OCI-LY3 (cell line): ENCODE measurements at regions not wholly inside any gene's neighbourhood (a gene's known extent, or its start where the extent isn't known, plus 50 kb on each side); places are given as distances from the start of the nearest gene placed in this dataset.

Experiments
- H2AFZ ChIP-seq: fragments of 200-600, 300-600 bp; shearing (Covaris generic); 2 replicates; pipeline ENCODE4 v1.6.0; 2014; ENCODE audit warnings: antibody characterized with exemption, low read depth, low read length
- H3K27ac ChIP-seq: fragments of 200-600, 300-600 bp; sonication (generic); 2 replicates; pipeline ENCODE4 v1.5.1; 2014; ENCODE audit warnings: mild to moderate bottlenecking, low read length, moderate library complexity, mixed read lengths
- H3K27me3 ChIP-seq: fragments of 200-600, 300-600 bp; sonication (generic); 2 replicates; pipeline ENCODE4 v1.6.1; 2014; ENCODE audit warnings: low read depth, low read length, mixed read lengths
- H3K36me3 ChIP-seq: fragments of 200-600, 300-600 bp; sonication (generic); replicated peaks from 2 replicates; pipeline ENCODE3; 2014; ENCODE audit warnings: low read depth, low read length, mixed read lengths
- H3K4me1 ChIP-seq: fragments of 300-600, 200-600 bp; sonication (generic); 2 replicates; pipeline ENCODE4 v1.6.1; 2014; ENCODE audit warnings: low read length, mixed read lengths
- H3K4me2 ChIP-seq: fragments of 200-600, 300-600 bp; sonication (generic); 2 replicates; pipeline ENCODE4 v1.6.1; 2014; ENCODE audit warnings: low read length, mixed read lengths
- H3K4me3 ChIP-seq: fragments of 300-600, 200-600 bp; sonication (generic); 2 replicates; pipeline ENCODE4 v1.5.1; 2014; ENCODE audit warnings: antibody characterized with exemption, mild to moderate bottlenecking, low read length, moderate library complexity
- H3K79me2 ChIP-seq: fragments of 300-600, 200-600 bp; shearing (Covaris generic); 2 replicates; pipeline ENCODE4 v1.6.1; 2014; ENCODE audit warnings: mild to moderate bottlenecking, low read length, mixed read lengths
- H3K9ac ChIP-seq: fragments of 300-600, 200-600 bp; shearing (Covaris generic); 2 replicates; pipeline ENCODE4 v1.6.0; 2014; ENCODE audit warnings: mild to moderate bottlenecking, low read length, moderate library complexity
- H3K9me3 ChIP-seq: fragments of 200-600, 300-600 bp; shearing (Covaris generic); 2 replicates; pipeline ENCODE4 v1.6.1; 2014; ENCODE audit warnings: low read length, mixed read lengths; ENCODE audit not compliant: insufficient read depth
- H4K20me1 ChIP-seq: fragments of 200-600, 300-600 bp; sonication (generic); 2 replicates; pipeline ENCODE4 v1.6.1; 2016; ENCODE audit warnings: low read length, mixed read lengths; ENCODE audit not compliant: insufficient read depth
- EZH2phosphoT487 ChIP-seq: fragments of 200-600 bp; shearing (Covaris generic); IDR thresholded peaks from 2 replicates; pipeline ENCODE4 v1.6.1; 2018; ENCODE audit warnings: antibody characterized with exemption, mixed run types, low read depth
- TF ChIP-seq, protein P1 (sequence below): fragments of 200-600, 300-600 bp; sonication (generic); IDR thresholded peaks from 2 replicates; pipeline ENCODE4 v1.5.1; 2014; ENCODE audit warnings: antibody characterized with exemption, low read length, low read depth

GRCh38 chr7:376306-377079 is 86.5 kb downstream of the FOXL3 start:
- H3K27ac ChIP-seq, result no peak overlapping the region
- H3K4me1 ChIP-seq, result peaks cover 2% of the 10 kb centered on the region
- TF ChIP-seq, protein P1, sequence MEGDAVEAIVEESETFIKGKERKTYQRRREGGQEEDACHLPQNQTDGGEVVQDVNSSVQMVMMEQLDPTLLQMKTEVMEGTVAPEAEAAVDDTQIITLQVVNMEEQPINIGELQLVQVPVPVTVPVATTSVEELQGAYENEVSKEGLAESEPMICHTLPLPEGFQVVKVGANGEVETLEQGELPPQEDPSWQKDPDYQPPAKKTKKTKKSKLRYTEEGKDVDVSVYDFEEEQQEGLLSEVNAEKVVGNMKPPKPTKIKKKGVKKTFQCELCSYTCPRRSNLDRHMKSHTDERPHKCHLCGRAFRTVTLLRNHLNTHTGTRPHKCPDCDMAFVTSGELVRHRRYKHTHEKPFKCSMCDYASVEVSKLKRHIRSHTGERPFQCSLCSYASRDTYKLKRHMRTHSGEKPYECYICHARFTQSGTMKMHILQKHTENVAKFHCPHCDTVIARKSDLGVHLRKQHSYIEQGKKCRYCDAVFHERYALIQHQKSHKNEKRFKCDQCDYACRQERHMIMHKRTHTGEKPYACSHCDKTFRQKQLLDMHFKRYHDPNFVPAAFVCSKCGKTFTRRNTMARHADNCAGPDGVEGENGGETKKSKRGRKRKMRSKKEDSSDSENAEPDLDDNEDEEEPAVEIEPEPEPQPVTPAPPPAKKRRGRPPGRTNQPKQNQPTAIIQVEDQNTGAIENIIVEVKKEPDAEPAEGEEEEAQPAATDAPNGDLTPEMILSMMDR, result no peak
- TF ChIP-seq EZH2phosphoT487, result no peak
- H3K4me2 ChIP-seq, result no peak overlapping the region
- H3K4me3 ChIP-seq, result no peak overlapping the region
- H3K79me2 ChIP-seq, result no peaks in the 10 kb centered on the region
- no peaks in the 10 kb centered on the region for H4K20me1 ChIP-seq
- no peaks in the 10 kb centered on the region for H3K27me3 ChIP-seq
- no peaks in the 10 kb centered on the region for H3K9me3 ChIP-seq
- H3K36me3 ChIP-seq, result no peaks in the 10 kb centered on the region
- no peak overlapping the region for H3K9ac ChIP-seq
- no peak overlapping the region for H2AFZ ChIP-seq

- Histone ChIP-seq H2AFZ (no peak overlapping the region), H4K20me1 (no peaks in the 10 kb centered on the region), H3K4me2 (no peak overlapping the region), H3K4me1 (peaks cover 7% of the 10 kb centered on the region), H3K9ac (no peak overlapping the region), H3K4me3 (no peak overlapping the region), H3K27me3 (no peaks in the 10 kb centered on the region), H3K27ac (no peak overlapping the region), H3K79me2 (no peaks in the 10 kb centered on the region), H3K9me3 (no peaks in the 10 kb centered on the region), H3K36me3 (no peaks in the 10 kb centered on the region)
- TF ChIP-seq, protein P1, result no peak
- TF ChIP-seq EZH2phosphoT487, result no peak
Measured at GRCh38 chr7:377080-378040, 87.4 kb downstream of the FOXL3 start.

GRCh38 chr7:378041-378420 is 88.1 kb downstream of the FOXL3 start:
- Histone ChIP-seq H3K9ac (no peak overlapping the region), H3K27ac (no peak overlapping the region), H3K4me3 (no peak overlapping the region), H3K27me3 (no peaks in the 10 kb centered on the region), H3K79me2 (no peaks in the 10 kb centered on the region), H4K20me1 (no peaks in the 10 kb centered on the region), H3K4me2 (no peak overlapping the region), H2AFZ (no peak overlapping the region), H3K4me1 (peaks cover 7% of the 10 kb centered on the region), H3K9me3 (no peaks in the 10 kb centered on the region), H3K36me3 (no peaks in the 10 kb centered on the region)
- TF ChIP-seq, protein P1, result no peak
- TF ChIP-seq EZH2phosphoT487, result no peak
